GM19324 (cell line): ENCODE measurements at regions not wholly inside any gene's neighbourhood (a gene's known extent, or its start where the extent isn't known, plus 50 kb on each side); places are given as distances from the start of the nearest gene placed in this dataset.

Experiments
- ATAC-seq: cut with Tn5 transposase; IDR thresholded peaks from one replicate; pipeline ENCODE4 v1.9.1; 2021; ENCODE audit warnings: mild to moderate bottlenecking, moderate library complexity; ENCODE audit not compliant: unreplicated experiment, low FRiP score

DNA sequence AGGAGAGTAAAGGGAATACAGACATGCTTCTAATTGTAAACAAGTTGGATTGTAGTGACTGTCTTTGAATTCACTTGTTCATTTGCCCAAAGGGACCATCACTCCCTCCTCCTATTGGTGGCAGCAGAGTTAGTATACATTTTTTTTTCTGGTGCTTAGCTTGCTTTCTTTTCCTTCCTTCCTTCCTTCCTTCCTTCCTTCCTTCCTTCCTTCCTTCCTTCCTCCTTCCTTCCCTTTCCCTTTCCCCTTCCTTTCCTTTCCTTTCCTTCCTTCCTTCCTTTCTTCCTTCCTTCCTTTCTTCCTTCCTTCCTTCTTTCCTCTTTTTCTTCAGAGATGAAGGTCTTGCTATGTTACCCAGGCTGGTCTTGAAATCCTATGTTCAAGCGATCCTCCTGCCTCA, 94.8 kb upstream of the ATP6AP2 start:
- no peak for ATAC-seq

DNA sequence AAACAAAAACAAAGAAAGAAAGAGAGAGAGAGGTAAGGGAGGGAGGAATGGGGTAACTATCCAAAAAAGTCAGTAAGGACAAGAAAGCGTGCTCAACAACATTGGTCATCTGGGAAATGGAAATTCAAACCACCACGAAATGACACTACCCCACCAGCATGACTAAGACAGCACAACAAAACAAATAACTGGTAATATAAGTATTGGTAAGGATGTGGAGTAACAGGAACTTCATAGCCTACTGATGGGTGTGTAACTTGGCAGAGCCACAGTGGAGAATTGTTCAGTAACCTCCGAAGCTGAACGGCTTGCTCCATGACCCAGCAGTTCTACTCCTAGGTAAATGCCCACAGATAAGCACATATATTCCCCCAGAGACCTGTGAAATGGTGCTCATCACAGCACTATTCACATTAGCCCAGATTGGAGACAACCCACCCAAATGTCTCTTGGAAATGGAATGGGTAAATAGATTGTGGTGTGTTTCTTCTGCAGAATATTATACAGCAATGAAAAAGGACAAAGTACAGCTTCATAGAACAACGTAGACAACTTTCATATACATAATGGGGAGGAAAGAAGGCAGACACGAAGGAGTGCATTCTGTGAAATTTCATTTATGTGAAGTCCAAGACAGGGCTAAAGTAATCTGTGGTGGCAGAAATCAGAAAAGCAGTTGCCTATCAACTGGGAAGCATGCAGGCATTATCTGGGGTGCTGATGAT, 95.5 kb upstream of the ATP6AP2 start:
- no peak for ATAC-seq

DNA sequence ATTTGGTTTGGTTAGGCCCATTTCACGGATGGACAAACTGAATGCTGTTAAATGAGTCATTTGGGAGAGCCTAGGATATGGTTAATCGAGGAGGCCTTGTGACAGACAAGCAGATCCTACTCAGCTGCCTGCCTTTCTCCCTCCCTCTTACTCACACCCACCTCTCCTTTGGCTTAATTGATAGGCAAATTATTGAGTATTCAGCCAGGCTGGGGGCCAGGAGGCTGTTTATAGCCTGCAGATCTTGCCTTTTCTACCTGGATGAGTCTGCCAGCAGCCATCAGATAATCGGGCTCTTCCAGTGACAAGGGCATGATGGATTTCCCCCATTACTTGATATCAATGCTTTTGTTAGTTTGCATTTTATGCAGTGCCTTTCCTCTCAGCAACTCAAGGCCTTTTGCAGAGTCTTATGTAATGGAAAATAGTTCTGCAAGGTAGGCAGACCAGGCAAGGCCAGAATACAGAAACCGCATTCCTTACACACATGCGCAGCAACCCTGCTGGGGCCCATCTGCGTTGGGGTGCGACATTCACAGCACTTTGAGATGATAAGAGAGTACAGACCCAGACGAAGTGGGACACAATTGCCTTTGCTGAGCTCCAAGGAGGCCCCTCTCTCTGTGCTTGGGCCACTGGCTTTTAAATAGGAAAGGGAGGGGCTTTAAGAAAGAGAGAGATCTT, 96.2 kb upstream of the ATP6AP2 start:
- ATAC-seq, result no peak

DNA sequence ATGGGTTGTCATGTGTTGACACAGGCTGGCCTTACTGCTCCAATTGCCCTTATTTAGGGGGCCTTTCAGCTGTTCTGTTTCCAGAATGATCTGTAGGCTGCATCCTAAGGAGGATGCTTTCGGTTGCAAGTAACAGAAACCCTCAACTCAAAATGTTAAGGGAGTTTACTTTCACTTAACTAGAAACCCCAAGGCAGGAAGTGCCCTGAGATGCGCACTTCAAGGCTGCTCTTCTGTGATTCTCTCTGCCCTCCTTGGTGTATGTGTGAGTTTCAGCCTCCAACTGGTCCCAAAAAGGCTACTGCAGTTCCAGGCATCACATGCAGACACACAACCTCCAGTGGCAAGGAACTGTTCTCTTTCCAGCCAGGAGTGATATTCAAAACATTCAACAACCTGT, 97.3 kb upstream of the ATP6AP2 start:
- ATAC-seq, result no peak

DNA sequence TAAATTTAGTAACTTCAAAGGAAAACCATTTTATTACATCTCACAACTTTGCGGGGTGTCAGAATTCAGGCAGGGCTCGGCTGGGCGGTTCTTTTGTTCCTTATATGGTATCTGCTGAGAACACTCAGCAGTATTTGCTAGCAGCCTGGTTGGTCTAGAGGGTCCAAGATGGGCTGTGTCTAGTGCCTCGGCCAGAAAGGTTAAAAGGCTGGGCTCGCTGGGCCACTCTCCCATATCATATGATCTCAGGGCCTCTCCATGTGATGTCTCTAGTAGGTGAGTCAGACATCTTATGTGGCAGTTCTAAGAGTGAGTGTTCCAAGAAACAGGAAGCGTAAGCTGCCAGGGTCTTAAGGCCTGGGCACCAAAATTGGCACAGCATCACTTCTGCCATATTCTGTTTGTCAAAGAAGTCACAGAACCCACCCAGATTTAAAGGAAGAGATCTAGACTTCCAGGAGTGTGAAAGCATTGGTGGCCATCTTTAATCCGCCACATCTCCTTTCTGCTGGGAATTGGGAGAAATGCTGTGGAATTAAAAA, 100.9 kb upstream of the ATP6AP2 start:
- ATAC-seq, result no peak

DNA sequence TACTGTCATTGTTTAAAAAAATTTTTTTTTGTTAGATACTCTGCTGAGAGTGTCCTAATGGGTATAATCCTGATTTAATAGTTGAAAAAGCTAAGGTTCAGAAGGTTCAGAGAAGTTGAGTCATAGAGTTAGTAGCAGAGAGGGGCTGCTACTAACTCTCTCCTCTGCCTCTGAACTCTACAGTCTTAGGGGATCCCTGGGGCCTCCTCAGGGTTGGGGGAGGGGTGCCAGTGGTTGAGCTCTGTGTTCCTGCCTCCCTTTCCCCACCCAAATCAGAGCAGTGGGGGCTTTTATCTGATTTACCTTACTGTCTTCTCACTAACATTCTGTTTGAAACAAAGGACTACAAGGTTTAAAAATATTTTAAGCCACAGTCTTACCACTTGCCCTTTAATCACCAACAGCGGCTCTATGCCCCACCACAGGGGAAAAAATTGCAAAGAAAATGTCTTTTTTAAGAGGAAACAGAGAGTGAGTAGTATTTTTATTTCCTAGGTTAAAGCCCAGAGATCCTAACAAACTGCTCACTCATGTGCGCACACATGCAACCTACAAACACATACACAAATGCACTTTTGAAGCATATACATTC, 102.2 kb upstream of the ATP6AP2 start:
- ATAC-seq, result no peak

DNA sequence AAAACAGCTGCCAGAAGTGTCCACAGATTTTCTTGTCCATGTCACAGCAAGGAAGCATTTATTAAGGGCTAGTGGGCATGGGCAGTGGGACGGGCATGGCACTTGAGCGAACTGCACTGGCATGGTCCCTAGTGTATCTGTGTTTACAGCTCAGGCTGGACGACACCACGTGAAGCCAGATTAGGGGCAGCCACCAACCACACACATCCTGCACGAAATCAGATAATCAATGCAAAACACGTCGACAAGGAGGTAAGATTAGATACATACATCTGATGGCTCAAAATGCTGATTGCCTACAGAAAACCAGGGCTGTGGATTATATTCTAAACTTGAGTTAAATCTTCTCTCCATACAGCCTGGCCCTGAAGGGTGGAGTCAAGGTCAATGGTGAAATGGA, 103.8 kb upstream of the ATP6AP2 start:
- no peak for ATAC-seq

DNA sequence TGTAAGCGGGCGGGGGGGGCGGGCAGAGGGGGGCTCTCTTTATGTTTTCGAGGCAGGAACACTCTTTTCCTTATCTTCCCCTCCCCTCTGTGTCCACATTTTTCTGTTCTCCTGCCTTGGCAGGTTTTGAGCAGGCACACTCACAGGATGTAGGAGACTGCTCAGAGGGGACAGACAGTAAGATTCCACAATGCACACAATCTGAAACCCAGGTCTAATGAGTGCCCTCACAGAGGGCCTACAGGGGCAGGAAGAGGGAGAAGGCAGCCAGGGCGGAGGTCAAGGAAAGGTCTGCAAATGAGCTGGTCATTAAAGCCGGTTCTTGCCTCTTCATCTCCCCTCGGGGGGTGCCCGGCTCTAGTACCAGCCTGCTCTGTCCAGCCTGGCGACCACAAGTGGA, 106.1 kb upstream of the ATP6AP2 start:
- no peak for ATAC-seq

DNA sequence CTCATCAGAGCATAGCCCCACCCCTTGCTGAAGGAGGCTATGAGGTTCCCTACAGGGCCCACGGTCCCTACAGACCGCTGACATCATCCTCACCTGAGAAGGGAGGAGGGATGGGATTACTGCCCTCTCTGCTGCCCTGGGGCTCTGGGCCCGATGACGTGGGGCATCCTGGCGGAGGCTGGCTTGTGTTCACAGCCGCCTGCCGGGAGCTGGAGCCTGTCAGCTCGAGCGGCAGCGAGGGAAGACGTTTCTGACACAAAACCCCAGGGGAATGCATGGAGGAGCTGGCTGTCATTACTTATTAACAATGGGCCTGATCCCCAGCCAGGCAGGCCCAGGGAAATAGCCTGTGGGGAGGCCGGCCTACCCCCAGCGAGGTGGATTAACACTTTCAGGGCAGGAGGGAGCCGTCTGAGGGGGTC, 106.6 kb upstream of the ATP6AP2 start:
- ATAC-seq, result no peak

DNA sequence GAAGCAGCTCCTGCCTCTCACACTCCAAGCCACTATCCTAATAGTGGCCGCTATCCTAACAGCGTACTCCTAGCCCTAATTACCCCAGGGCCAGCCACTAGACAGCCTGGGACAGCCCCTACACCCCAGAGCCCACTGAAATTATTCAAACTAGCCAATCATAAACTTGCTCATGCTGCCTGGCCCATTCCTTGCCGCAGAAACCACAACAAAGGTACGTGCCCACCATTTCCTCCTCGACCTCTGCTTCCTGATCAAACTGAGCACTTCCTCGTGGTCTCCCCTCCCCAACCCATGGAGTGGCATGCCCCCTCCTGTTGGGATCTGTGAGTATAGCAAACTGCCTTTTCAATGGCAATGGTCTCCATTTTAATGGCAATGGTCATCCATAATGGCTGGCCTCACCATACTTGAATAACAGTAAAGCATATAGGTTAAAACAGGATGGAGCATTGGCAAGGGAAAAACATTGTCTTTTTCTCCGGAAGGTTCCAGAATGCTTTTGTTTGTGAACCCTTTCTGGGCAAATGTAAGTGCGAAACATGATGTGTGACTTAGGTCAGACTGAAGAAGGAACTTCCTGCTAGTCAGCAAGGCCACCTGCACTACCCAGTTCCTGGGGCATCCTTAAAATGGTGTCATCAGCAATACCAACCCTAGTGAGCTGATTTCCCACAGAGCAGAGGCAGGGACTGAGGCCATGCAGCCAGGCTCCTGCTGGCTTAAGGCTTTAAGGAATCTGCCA, 107.1 kb upstream of the ATP6AP2 start:
- no peak for ATAC-seq

DNA sequence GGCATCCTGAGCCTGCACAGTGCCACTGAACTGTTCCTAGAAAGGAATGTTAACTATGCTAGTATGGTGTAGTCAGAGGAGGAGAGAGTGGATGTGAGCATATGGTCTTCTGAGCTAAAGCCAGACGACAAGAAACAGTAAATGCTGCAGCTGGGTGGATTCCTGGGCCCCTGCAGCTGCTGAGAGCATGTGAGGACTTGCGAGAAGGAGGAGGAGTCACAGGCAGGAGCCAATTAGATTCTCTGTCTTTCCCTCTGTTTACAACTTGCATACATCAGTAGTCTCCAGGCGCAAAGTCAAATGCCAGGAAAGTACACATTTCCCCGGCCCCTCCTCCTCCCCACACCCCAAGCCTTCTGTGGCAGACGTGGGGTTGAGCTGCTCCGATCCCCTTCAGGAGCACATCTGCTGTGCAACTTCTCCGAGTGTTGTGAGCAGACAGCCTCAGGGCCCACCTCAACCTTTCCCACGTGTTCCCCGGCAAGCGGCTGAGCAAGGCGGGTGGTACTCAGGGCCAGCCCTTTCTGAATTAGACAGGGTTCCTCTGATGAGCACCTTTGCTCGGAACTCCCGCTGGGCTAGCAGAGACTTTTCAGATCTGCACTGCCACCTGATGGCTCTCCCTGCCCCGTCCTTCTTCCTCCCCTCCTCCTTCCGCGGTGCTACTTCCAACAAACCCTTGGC, 108.7 kb upstream of the ATP6AP2 start:
- peak; percentile 44 for ATAC-seq

DNA sequence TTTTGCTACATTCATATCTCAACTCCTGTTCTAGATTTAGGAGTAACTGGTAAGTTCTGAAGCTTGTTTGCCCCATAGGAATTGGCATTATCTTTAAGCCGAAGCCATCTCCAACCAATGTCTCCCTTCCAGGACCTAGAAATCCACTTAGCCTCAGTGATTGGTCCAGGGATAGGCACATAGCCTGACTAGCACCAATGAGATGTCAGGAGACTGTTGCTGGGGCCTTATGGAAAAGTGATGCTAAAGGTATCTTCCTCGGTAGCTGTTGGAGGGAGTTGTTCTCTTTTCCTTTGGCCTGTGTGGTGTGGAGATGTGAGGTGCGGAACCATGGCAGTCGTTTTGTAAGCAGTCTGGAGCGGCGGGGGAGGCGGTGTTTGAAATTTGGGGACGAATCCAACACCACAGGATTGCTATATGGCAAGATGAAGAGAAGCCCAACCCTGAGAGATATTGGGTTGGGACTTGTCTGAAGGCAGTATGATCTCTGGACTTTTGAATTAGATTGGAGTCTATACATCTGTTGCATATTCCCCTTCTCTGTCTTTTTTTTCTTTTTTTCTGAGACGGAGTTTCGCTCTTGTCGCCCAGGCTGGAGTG, 109.8 kb upstream of the ATP6AP2 start:
- no peak for ATAC-seq

DNA sequence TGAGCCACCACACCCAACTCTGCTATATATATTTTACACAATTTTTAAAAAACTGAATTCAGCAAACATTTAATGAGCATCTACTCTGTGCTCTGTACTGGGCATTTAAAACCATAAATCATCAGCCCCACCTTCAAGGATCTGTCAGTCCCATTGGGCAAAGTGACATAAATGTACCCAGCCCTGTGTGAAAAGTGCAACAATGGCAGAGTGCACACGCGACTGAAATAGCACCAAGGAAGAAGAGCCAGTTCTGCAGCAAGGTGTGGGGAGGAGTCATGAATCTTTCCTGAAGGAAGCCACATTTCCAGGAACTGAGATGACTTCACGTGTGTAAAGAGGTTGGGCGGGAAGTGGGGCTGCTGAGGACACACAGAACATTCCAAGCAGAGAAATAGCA, 111.5 kb upstream of the ATP6AP2 start:
- ATAC-seq, result no peak

DNA sequence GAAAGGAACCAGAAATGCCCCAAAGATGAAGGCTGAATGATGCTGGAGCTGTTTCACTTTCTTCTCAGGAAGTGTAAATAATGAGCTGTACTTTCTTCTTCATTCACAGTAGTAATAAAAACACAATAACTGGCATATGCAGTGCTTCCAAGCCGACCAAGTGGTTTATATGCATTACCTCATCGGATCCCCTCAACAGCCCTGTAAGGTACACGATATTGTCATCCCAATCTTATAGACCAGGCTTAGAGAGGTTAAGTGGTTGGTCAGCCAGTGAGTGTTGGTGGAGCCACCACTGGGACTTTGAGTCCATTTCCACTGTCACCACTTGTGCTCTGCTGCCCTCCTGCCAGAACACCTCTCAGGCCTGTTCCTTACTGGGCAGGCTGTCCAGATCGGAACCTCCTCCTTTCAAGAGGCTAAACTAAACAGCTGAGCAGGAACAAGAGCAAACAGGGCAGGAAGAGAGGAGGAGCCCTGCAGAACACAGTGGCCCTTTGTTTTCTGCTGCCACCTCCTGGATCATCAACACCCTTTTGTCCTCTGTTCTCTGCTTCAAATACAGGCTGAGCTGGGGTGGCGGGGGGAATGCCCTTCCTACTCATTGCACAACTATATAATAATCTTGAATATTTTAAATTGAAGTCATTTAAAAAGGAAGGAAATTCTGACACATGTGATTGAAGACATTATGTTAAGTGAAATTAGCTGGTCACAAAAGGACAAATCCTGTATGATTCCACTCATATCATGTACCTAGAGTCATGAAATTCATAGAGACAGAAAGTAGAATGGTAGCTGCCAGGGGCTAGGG, 112.5 kb upstream of the ATP6AP2 start:
- ATAC-seq, result no peak

DNA sequence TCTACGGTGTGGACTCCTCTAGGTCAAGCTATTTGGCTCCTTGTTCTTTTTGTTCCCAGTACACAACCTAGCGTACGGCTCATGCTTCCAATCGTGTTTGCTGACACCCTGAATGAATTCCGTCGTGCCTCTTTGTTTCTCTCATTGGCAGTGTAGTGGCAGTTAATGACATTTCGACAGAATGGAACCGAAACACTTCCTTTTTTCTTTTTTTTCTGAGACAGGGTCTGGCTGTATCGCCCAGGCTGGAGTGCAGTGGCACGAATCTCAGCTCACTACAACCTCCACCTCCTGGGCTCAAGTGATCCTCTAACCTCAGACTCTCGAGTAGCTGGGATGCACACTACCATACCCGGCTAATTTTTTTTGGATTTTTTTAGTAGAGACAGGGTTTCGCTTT, 113.3 kb upstream of the ATP6AP2 start:
- no peak for ATAC-seq

DNA sequence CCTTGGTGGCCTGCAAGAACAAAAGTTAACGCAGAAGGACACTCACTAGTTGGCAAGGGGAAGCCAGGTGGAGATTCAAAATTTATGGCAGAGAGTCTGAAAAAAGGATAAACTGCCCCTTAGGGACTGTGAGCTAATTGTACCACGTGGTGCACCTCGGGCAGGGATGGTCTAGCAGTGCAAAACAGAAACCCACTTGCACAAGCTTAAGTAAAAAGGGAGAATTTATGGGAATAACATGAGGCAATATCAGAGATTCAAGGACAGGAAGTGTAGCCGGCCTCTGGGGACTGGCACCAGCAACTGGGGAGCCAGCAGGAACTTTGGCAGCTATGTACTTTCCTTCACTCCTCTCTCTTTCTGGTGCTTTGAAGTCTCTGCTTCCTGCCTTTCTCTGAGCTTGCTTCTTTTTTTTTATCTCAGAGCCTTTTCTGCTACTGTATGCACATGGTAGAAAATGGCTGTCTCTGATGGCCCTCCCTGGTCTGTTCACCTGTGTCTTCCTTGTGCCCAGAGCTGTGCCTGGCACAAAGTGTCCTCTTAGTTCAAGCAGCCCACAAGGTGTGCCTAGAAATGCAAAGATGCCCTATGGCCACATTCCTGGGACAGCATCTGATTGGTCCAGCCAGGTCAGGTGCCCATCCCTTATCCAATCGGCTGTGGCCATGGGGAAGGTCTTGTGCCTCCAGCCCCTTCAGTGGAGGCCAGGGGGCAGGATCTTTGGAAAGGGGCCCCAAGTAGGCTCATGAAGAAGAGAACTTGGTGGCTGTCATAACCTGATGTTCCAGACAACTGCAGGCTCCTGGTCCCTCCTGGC, 114.8 kb upstream of the ATP6AP2 start:
- no peak for ATAC-seq

DNA sequence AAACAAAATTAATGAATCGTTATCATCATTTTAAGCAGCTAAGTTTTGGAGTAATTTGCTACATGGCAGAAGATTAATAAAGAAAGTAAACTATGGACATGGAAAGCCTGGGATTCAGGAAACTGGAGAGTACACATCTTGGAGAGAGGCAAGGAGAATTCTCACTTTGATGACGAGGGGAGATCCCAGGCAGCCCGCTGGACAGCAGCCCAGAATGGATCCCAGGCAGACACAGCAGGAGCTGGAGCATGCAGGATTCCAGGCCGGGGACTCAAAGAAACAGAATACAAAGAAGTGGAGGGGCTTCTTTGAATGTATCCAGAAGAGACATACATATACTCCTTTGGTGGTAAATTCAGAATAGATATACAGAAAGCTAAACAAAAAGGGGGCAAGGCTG, 118.0 kb upstream of the ATP6AP2 start:
- ATAC-seq, result no peak

DNA sequence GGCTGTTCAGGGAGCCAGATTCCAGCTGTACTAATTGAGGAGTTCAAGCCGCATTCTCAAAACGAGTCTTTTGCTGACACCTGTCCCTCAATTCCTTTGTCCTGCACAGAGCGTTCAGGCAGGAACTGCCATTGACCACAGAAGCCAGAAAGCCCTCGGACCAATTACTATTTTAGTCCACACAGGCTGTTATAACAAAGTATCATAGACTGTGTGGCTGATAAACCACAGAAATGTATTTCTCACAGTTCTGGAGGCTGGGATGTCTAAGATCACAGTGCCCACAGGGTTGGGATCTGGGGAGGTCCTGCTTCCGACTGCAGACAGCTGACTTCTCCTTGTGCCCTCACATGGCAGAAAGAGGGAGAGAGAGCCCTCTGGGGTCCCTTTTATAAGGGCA, 119.8 kb upstream of the ATP6AP2 start:
- ATAC-seq, result no peak
